Left kidney (tissue), 1 donor: ENCODE measurements at regions not wholly inside any gene's neighbourhood (a gene's known extent, or its start where the extent isn't known, plus 50 kb on each side); places are given as distances from the start of the nearest gene placed in this dataset.

Experiments
- DNase-seq: peaks from one replicate; pipeline ENCODE4 v3.0.0-alpha.2; 2013

GRCh38 chr5:8050616-8051175 lies 181.7 kb downstream of the MTRR start:
- DNase-seq, result no peak

- no peak for DNase-seq
These were observed 184.3 kb downstream of the MTRR start for GRCh38 chr5:8053270-8053669.

- DNase-seq, result no peak
These were observed 188.8 kb downstream of the MTRR start for GRCh38 chr5:8057769-8058168.

GRCh38 chr5:8058616-8059190 lies 189.8 kb downstream of the MTRR start:
- DNase-seq, result no peak

GRCh38 chr5:8059337-8059736 lies 190.4 kb downstream of the MTRR start:
- no peak for DNase-seq

GRCh38 chr5:8060235-8060952 lies 191.4 kb downstream of the MTRR start:
- no peak for DNase-seq

GRCh38 chr5:8060953-8061429 lies 192.0 kb downstream of the MTRR start:
- no peak for DNase-seq

GRCh38 chr5:8062521-8062920 lies 193.6 kb downstream of the MTRR start:
- no peak for DNase-seq

- no peak for DNase-seq
These were observed 199.1 kb downstream of the MTRR start for GRCh38 chr5:8068078-8068477.

GRCh38 chr5:8070138-8070537 lies 201.2 kb downstream of the MTRR start:
- DNase-seq, result no peak

- DNase-seq, result no peak
These were observed 210.1 kb downstream of the MTRR start for GRCh38 chr5:8079056-8079455.

- DNase-seq, result no peak
These were observed 212.2 kb downstream of the MTRR start for GRCh38 chr5:8081179-8081578.

GRCh38 chr5:8093669-8094068 lies 224.7 kb downstream of the MTRR start:
- no peak for DNase-seq

- no peak for DNase-seq
These were observed 225.4 kb downstream of the MTRR start for GRCh38 chr5:8094304-8094703.

GRCh38 chr5:8097146-8097545 lies 228.2 kb downstream of the MTRR start:
- no peak for DNase-seq

GRCh38 chr5:8098081-8098480 lies 229.1 kb downstream of the MTRR start:
- DNase-seq, result no peak

- no peak for DNase-seq
These were observed 233.8 kb downstream of the MTRR start for GRCh38 chr5:8102714-8103113.

GRCh38 chr5:8114597-8115266 lies 245.8 kb downstream of the MTRR start:
- DNase-seq, result no peak

- no peak for DNase-seq
These were observed 254.6 kb downstream of the MTRR start for GRCh38 chr5:8123559-8123958.

- no peak for DNase-seq
These were observed 265.7 kb downstream of the MTRR start for GRCh38 chr5:8134609-8135008.

GRCh38 chr5:8135742-8136141 lies 266.8 kb downstream of the MTRR start:
- no peak for DNase-seq

GRCh38 chr5:8136271-8136670 lies 267.3 kb downstream of the MTRR start:
- DNase-seq, result no peak

- no peak for DNase-seq
These were observed 269.1 kb downstream of the MTRR start for GRCh38 chr5:8137941-8138550.
